ENCODE measurements at regions not wholly inside any gene's neighbourhood (a gene's known extent, or its start where the extent isn't known, plus 50 kb on each side); places are given as distances from the start of the nearest gene placed in this dataset.

DNA sequence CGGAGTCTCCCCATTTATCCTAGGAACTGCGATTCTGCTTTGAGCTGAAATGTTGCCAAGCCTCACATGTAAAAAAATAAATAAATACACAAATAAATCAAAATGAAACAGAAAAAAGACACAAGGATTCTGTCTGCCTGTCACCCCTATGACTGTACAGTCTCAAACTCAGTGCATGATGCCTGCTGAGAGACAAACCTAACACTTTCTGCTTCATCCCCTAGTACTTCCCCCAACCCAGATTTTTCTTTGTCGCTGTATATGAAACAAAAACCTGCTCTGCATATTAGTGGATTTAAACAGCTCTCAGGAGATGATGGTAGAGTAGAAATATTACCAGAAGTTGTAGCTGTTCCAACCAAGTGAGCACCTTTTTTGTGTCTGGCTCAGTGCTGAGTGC is 530.7 kb upstream of the CFAP20DC start:
- peaks cover 7% of the 10 kb centered on the region; the same call in 2 of the 3 replicates for H3K36me3 Mint-ChIP-seq (ENCODE audit: low read depth)
- no peaks in the 10 kb centered on the region for H3K27me3 Mint-ChIP-seq (ENCODE audit: insufficient read depth, low read depth, poor library complexity)
- no peaks in the 10 kb centered on the region; the same call in 2 of the 3 replicates for H3K4me1 Mint-ChIP-seq
- TF ChIP-seq ZNF462 (CRISPR knock-in tag; IDR thresholded peaks at IDR 0.05) (no peak), ZNF331 (CRISPR knock-in tag; IDR thresholded peaks at IDR 0.05; ENCODE audit: low read depth) (no peak)
- Histone ChIP-seq H3K79me2 (replicated peaks; ENCODE audit: insufficient read depth) (no peaks in the 10 kb centered on the region), H3K27me3 (ENCODE audit: insufficient read depth) (no peaks in the 10 kb centered on the region), H3K4me2 (no peak overlapping the region), H3K27ac (ENCODE audit: low read depth) (no peak overlapping the region), H3K9me2 (ENCODE audit: insufficient read depth) (peaks cover 7% of the 10 kb centered on the region; the same call in 1 of the 2 replicates), H3K4me1 (ENCODE audit: insufficient read depth) (no peaks in the 10 kb centered on the region), H3F3A (replicated peaks; ENCODE audit: low read depth) (no peaks in the 10 kb centered on the region), H3K4me3 (no peak overlapping the region), H2AFZ (no peak overlapping the region), H3K36me3 (ENCODE audit: insufficient read depth) (no peaks in the 10 kb centered on the region; the same call in 1 of the 2 replicates), H4K20me1 (replicated peaks; ENCODE audit: insufficient read depth) (no peaks in the 10 kb centered on the region)
- H3K27ac Mint-ChIP-seq = no peak overlapping the region
- ATAC-seq (no peak), DNase-seq (ENCODE audit: low spot score) (no peak)
- H3K4me3 Mint-ChIP-seq = no peak overlapping the region
- H3K9me3 Mint-ChIP-seq = peaks cover 16% of the 10 kb centered on the region

GRCh38 chr3:59578129-59578528 is 528.3 kb upstream of the CFAP20DC start:
- H3K79me2 ChIP-seq (replicated peaks; ENCODE audit: insufficient read depth) = no peaks in the 10 kb centered on the region
- Mint-ChIP-seq H3K4me1 (no peaks in the 10 kb centered on the region; the same call in 2 of the 3 replicates), H3K36me3 (ENCODE audit: low read depth) (peaks cover 4% of the 10 kb centered on the region; the same call in 1 of the 3 replicates), H3K27ac (no peak overlapping the region), H3K27me3 (ENCODE audit: insufficient read depth, low read depth, poor library complexity) (no peaks in the 10 kb centered on the region), H3K4me3 (no peak overlapping the region), H3K9me3 (peaks cover 6% of the 10 kb centered on the region; the same call in 2 of the 3 replicates)
- H3K27ac ChIP-seq (ENCODE audit: low read depth) = no peak overlapping the region
- no peaks in the 10 kb centered on the region for H3K36me3 ChIP-seq (ENCODE audit: insufficient read depth)
- no peak overlapping the region for H2AFZ ChIP-seq
- DNase-seq (ENCODE audit: low spot score) (no peak), ATAC-seq (no peak)
- H3K27me3 ChIP-seq (ENCODE audit: insufficient read depth) = no peaks in the 10 kb centered on the region
- no peak overlapping the region for H3K4me3 ChIP-seq
- no peaks in the 10 kb centered on the region for H3K4me1 ChIP-seq (ENCODE audit: insufficient read depth)
- H3F3A ChIP-seq (replicated peaks; ENCODE audit: low read depth) = no peaks in the 10 kb centered on the region
- TF ChIP-seq ZNF114 (CRISPR knock-in tag; IDR thresholded peaks at IDR 0.05) (no peak), NANOG (IDR thresholded peaks at IDR 0.05; ENCODE audit: borderline replicate concordance) (no peak), POLR2AphosphoS5 (IDR thresholded peaks at IDR 0.05; ENCODE audit: low read depth) (no peak), ZNF331 (CRISPR knock-in tag; IDR thresholded peaks at IDR 0.05; ENCODE audit: low read depth) (no peak), JUNB (IDR thresholded peaks at IDR 0.05; ENCODE audit: unreplicated experiment) (no peak), EZH2 (IDR thresholded peaks at IDR 0.05; ENCODE audit: low read depth, unreplicated experiment) (no peak), EZH2phosphoT487 (IDR thresholded peaks at IDR 0.05; ENCODE audit: unreplicated experiment) (no peak)
- TF ChIP-seq, protein P1, sequence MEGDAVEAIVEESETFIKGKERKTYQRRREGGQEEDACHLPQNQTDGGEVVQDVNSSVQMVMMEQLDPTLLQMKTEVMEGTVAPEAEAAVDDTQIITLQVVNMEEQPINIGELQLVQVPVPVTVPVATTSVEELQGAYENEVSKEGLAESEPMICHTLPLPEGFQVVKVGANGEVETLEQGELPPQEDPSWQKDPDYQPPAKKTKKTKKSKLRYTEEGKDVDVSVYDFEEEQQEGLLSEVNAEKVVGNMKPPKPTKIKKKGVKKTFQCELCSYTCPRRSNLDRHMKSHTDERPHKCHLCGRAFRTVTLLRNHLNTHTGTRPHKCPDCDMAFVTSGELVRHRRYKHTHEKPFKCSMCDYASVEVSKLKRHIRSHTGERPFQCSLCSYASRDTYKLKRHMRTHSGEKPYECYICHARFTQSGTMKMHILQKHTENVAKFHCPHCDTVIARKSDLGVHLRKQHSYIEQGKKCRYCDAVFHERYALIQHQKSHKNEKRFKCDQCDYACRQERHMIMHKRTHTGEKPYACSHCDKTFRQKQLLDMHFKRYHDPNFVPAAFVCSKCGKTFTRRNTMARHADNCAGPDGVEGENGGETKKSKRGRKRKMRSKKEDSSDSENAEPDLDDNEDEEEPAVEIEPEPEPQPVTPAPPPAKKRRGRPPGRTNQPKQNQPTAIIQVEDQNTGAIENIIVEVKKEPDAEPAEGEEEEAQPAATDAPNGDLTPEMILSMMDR (conservative IDR thresholded peaks at IDR 0.05; ENCODE audit: low read depth in 2 of 2) = no peak
- no peaks in the 10 kb centered on the region for H4K20me1 ChIP-seq (replicated peaks; ENCODE audit: insufficient read depth)
- H3K9me2 ChIP-seq (ENCODE audit: insufficient read depth) = 0 out of 2 replicates have a peak, but pooled peaks cover under 1% of the 10 kb centered on the region
- H3K4me2 ChIP-seq = no peak overlapping the region
